Inferior parietal cortex (tissue), 1 donor: ENCODE measurements at regions not wholly inside any gene's neighbourhood (a gene's known extent, or its start where the extent isn't known, plus 50 kb on each side); places are given as distances from the start of the nearest gene placed in this dataset.
"Not testable (repeated sequence)": the region's sequence is repeated elsewhere in the genome, so short reads cannot be mapped to it uniquely, and the experiment has no call there.

Experiments
- DNase-seq: peaks from one replicate; pipeline ENCODE4 v3.0.0-alpha.2; 2016; ENCODE audit errors: extremely low spot score

- no peak for DNase-seq
Measured at GRCh38 chr6:56839533-56840183, 115.2 kb upstream of the BEND6 start.

GRCh38 chr6:56838965-56839364 lies 115.9 kb upstream of the BEND6 start:
- DNase-seq: no peak

- DNase-seq: no peak
Measured at GRCh38 chr6:56838016-56838555, 116.8 kb upstream of the BEND6 start.

- no peak for DNase-seq
Measured at GRCh38 chr6:56837322-56837894, 117.5 kb upstream of the BEND6 start.

GRCh38 chr6:56835612-56836011 lies 119.3 kb upstream of the BEND6 start:
- DNase-seq: no peak

- DNase-seq: no peak
Measured at GRCh38 chr6:56833873-56834272, 121.0 kb upstream of the BEND6 start.

GRCh38 chr6:56833127-56833791 lies 121.6 kb upstream of the BEND6 start:
- DNase-seq: no peak

- no peak for DNase-seq
Measured at GRCh38 chr6:56832225-56832624, 122.7 kb upstream of the BEND6 start.

- DNase-seq: no peak
Measured at GRCh38 chr6:56831334-56831733, 123.6 kb upstream of the BEND6 start.

GRCh38 chr6:56827908-56828649 lies 126.8 kb upstream of the BEND6 start:
- no peak for DNase-seq

- DNase-seq: not testable (repeated sequence)
Measured at GRCh38 chr6:56824431-56824830, 130.5 kb upstream of the BEND6 start.

- no peak for DNase-seq
Measured at GRCh38 chr6:56821005-56821432, 133.9 kb upstream of the BEND6 start.

GRCh38 chr6:56820060-56820459 lies 134.8 kb upstream of the BEND6 start:
- no peak for DNase-seq

GRCh38 chr6:56819604-56820003 lies 135.3 kb upstream of the BEND6 start:
- DNase-seq: no peak

GRCh38 chr6:56816370-56816769 lies 138.5 kb upstream of the BEND6 start:
- no peak for DNase-seq

- no peak for DNase-seq
Measured at GRCh38 chr6:56815436-56815835, 139.5 kb upstream of the BEND6 start.

- no peak for DNase-seq
Measured at GRCh38 chr6:56814802-56815201, 140.1 kb upstream of the BEND6 start.

- DNase-seq: no peak
Measured at GRCh38 chr6:56814308-56814707, 140.6 kb upstream of the BEND6 start.

GRCh38 chr6:56812851-56813250 lies 142.1 kb upstream of the BEND6 start:
- DNase-seq: not testable (repeated sequence)

GRCh38 chr6:56808871-56809359 lies 146.0 kb upstream of the BEND6 start:
- DNase-seq: no peak

GRCh38 chr6:56807989-56808337 lies 146.9 kb upstream of the BEND6 start:
- DNase-seq: no peak

GRCh38 chr6:56807326-56807988 lies 147.4 kb upstream of the BEND6 start:
- DNase-seq: no peak
